Subcutaneous abdominal adipose tissue (tissue), 5 donors: ENCODE measurements at regions not wholly inside any gene's neighbourhood (a gene's known extent, or its start where the extent isn't known, plus 50 kb on each side); places are given as distances from the start of the nearest gene placed in this dataset.
"Not testable (repeated sequence)": the region's sequence is repeated elsewhere in the genome, so short reads cannot be mapped to it uniquely, and the experiment has no call there.

Experiments used
- H3K27ac ChIP-seq: one replicate; pipeline ENCODE4 v1.7.0; 2013; ENCODE audit warnings: low read depth, mild to moderate bottlenecking, inconsistent platforms, low read length, moderate library complexity
- H3K27me3 ChIP-seq, 5 donors: one replicate each; pipeline ENCODE4 v1.7.0; 2013; ENCODE audit warnings: low read length in 5 of 5, inconsistent platforms in 1 of 5; ENCODE audit not compliant: control insufficient read depth in 5 of 5, insufficient read depth in 4 of 5
- H3K36me3 ChIP-seq, 5 donors: one replicate each; pipeline ENCODE4 v1.7.0; 2013; ENCODE audit warnings: low read length in 5 of 5; ENCODE audit not compliant: control insufficient read depth in 5 of 5, insufficient read depth in 5 of 5
- H3K4me1 ChIP-seq, 5 donors: one replicate each; pipeline ENCODE4 v1.7.0; 2013; ENCODE audit warnings: low read length in 5 of 5, mild to moderate bottlenecking in 3 of 5, moderate library complexity in 1 of 5; ENCODE audit not compliant: control insufficient read depth in 5 of 5, insufficient read depth in 5 of 5
- H3K4me3 ChIP-seq, 5 donors: one replicate each; pipeline ENCODE4 v1.7.0; 2013; ENCODE audit warnings: low read length in 5 of 5, low read depth in 1 of 5
- H3K9ac ChIP-seq, 5 donors: one replicate each; pipeline ENCODE4 v1.7.0; 2013; ENCODE audit warnings: low read length in 5 of 5, mild to moderate bottlenecking in 4 of 5, moderate library complexity in 3 of 5
- H3K9me3 ChIP-seq, 5 donors: one replicate each; pipeline ENCODE4 v1.7.0; 2013; ENCODE audit warnings: low read length in 5 of 5; ENCODE audit not compliant: control insufficient read depth in 5 of 5
- donor health status: healthy.
- donor health status: healthy.
- donor health status: healthy.
- donor health status: healthy.
- donor health status: healthy.

GRCh38 chr4:181007751-181008150 lies 1235.5 kb upstream of the TENM3 start:
- H3K9ac ChIP-seq, result no peak overlapping the region
- peaks cover 0 to 16% (median 9%) of the 10 kb centered on the region in 5 donors for H3K4me1 ChIP-seq
- no peaks in the 10 kb centered on the region for H3K27me3 ChIP-seq
- H3K36me3 ChIP-seq, result no peaks in the 10 kb centered on the region
- H3K9me3 ChIP-seq, result peaks cover 0 to 1% (median 0%) of the 10 kb centered on the region in 5 donors
- H3K27ac ChIP-seq, result no peak overlapping the region
- H3K4me3 ChIP-seq, result no peak overlapping the region

- no peak overlapping the region for H3K4me3 ChIP-seq
- H3K4me1 ChIP-seq, result peaks cover 0 to 16% (median 9%) of the 10 kb centered on the region in 5 donors
- H3K9ac ChIP-seq, result no peak overlapping the region
- peaks cover 0 to 2% (median 0%) of the 10 kb centered on the region in 5 donors for H3K9me3 ChIP-seq
- H3K27me3 ChIP-seq, result no peaks in the 10 kb centered on the region
- no peak overlapping the region for H3K27ac ChIP-seq
- no peaks in the 10 kb centered on the region for H3K36me3 ChIP-seq
Measured at GRCh38 chr4:181008164-181008563, 1235.0 kb upstream of the TENM3 start.

- H3K36me3 ChIP-seq, result no peaks in the 10 kb centered on the region
- H3K9me3 ChIP-seq, result peaks cover 0 to 7% (median 7%) of the 10 kb centered on the region in 5 donors
- no peaks in the 10 kb centered on the region for H3K4me1 ChIP-seq
- H3K9ac ChIP-seq, result no peak overlapping the region
- H3K27me3 ChIP-seq, result no peaks in the 10 kb centered on the region
- no peak overlapping the region for H3K4me3 ChIP-seq
- H3K27ac ChIP-seq, result no peak overlapping the region
Measured at GRCh38 chr4:181013162-181013561, 1230.0 kb upstream of the TENM3 start.

DNA sequence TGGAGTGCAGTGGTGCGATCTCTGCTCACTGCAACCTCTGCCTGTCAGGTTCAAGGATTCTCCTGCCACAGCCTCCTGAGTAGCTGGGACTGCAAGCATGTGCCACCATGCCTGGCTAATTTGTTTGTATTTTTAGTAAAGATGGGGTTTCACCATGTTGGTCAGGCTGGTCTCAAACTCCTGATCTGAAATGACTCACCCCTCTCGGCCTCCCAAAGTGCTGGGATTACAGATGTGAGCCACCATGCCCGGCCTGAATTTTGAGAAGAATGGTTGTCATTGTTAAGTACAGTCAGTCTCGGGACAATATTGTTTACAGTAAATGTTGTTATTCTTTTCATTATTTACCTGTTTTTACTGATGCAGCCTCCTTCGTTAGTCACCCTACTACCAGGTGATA lies 1226.2 kb upstream of the TENM3 start:
- no peak overlapping the region for H3K9ac ChIP-seq
- peaks cover 0 to 7% (median 7%) of the 10 kb centered on the region in 5 donors for H3K9me3 ChIP-seq
- no peaks in the 10 kb centered on the region for H3K4me1 ChIP-seq
- H3K4me3 ChIP-seq, result no peak overlapping the region
- no peaks in the 10 kb centered on the region for H3K36me3 ChIP-seq
- H3K27me3 ChIP-seq, result no peaks in the 10 kb centered on the region
- no peak overlapping the region for H3K27ac ChIP-seq

DNA sequence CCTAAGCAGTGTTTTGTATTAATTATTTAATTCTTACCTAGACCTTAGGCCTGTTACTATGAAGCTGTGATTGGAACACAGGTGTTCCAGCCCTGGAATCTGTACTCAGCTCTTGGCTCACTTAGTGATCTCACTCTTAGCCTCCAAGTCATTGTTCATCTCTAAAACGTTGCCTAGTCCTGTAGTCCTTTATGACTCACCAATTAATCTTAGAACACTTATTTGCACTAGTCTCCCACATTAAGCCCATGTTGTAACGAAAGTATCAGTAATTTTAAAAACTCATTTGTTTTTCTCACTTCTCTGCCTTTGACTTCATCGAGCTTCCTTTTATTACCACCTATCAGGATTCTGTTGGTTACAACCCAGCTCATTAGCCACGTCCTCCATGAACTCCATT lies 1224.7 kb upstream of the TENM3 start:
- H3K9ac ChIP-seq, result no peak overlapping the region
- no peaks in the 10 kb centered on the region for H3K4me1 ChIP-seq
- H3K27ac ChIP-seq, result no peak overlapping the region
- no peaks in the 10 kb centered on the region for H3K36me3 ChIP-seq
- no peaks in the 10 kb centered on the region for H3K27me3 ChIP-seq
- H3K4me3 ChIP-seq, result no peak overlapping the region
- peaks cover 0 to 7% (median 7%) of the 10 kb centered on the region in 5 donors for H3K9me3 ChIP-seq

- H3K9me3 ChIP-seq, result peaks cover 0 to 7% (median 5%) of the 10 kb centered on the region in 5 donors
- no peaks in the 10 kb centered on the region for H3K27me3 ChIP-seq
- H3K4me1 ChIP-seq, result no peaks in the 10 kb centered on the region
- no peak overlapping the region for H3K27ac ChIP-seq
- H3K36me3 ChIP-seq, result no peaks in the 10 kb centered on the region
- no peak overlapping the region for H3K4me3 ChIP-seq
- no peak overlapping the region for H3K9ac ChIP-seq
Measured at GRCh38 chr4:181018913-181019312, 1224.3 kb upstream of the TENM3 start.

DNA sequence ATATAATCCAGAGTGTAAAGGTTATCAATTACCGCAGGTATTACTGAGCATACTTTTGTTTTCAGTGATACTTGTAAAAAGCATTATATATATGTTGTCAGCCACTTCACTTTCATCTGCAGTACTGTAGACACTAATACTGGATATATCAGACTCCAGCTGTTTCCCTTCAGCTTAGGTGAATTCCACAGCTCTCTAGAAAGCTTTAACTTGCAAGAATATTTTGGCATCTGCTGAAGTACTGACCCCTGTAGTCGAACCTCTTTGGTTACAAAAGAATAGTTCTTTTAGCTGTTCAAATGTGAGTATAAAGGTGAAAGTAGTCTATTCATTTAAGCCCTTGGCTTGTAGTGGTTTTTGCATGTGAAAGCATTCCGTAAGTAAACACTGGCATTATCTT lies 1222.7 kb upstream of the TENM3 start:
- H3K27me3 ChIP-seq, result no peaks in the 10 kb centered on the region
- no peak overlapping the region for H3K9ac ChIP-seq
- H3K27ac ChIP-seq, result no peak overlapping the region
- H3K4me3 ChIP-seq, result no peak overlapping the region
- H3K36me3 ChIP-seq, result no peaks in the 10 kb centered on the region
- peaks cover 0 to 5% (median 0%) of the 10 kb centered on the region in 5 donors for H3K9me3 ChIP-seq
- no peaks in the 10 kb centered on the region for H3K4me1 ChIP-seq

- no peak overlapping the region for H3K4me3 ChIP-seq
- H3K9ac ChIP-seq, result no peak overlapping the region
- no peaks in the 10 kb centered on the region for H3K4me1 ChIP-seq
- H3K27ac ChIP-seq, result no peak overlapping the region
- H3K27me3 ChIP-seq, result no peaks in the 10 kb centered on the region
- H3K36me3 ChIP-seq, result no peaks in the 10 kb centered on the region
- peaks cover 0 to 5% (median 0%) of the 10 kb centered on the region in 5 donors for H3K9me3 ChIP-seq
Measured at GRCh38 chr4:181021213-181021612, 1222.0 kb upstream of the TENM3 start.

GRCh38 chr4:181030135-181030921 lies 1212.9 kb upstream of the TENM3 start:
- not testable (repeated sequence) for H3K4me1 ChIP-seq, H3K36me3 ChIP-seq, H3K9me3 ChIP-seq, H3K27me3 ChIP-seq, H3K9ac ChIP-seq, H3K4me3 ChIP-seq
- H3K27ac ChIP-seq, result peak overlapping the region; percentile 6

DNA sequence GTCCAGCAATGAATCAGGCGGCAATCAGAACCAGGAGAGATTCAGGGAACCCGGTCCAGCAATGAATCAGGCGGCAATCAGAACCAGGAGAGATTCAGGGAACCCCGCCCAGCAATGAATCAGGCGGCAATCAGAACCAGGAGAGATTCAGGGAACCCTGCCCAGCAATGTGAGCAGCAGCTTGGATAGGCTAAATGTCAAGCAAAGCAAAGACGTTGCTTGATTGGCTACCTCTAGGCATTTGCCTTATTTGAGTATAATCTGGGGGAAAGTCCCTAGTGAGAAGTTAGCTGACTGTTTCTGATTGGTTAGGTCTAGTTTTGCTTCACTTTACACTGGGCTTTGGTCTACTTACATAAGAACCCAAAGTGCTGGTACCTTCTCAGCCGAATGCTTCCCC lies 1212.2 kb upstream of the TENM3 start:
- H3K4me3 ChIP-seq, result no peak overlapping the region
- no peaks in the 10 kb centered on the region for H3K27me3 ChIP-seq
- H3K9ac ChIP-seq, result no peak overlapping the region
- H3K9me3 ChIP-seq, result no peaks in the 10 kb centered on the region
- no peaks in the 10 kb centered on the region for H3K36me3 ChIP-seq
- H3K4me1 ChIP-seq, result no peaks in the 10 kb centered on the region
- H3K27ac ChIP-seq, result no peak overlapping the region
